Breast epithelium (tissue), 4 donors: ENCODE measurements at regions not wholly inside any gene's neighbourhood (a gene's known extent, or its start where the extent isn't known, plus 50 kb on each side); places are given as distances from the start of the nearest gene placed in this dataset.

ENCODE experiments used
- DNase-seq, 2 donors: peaks; one replicate each; pipeline ENCODE4 v3.0.0-alpha.2; 2019; ENCODE audit warnings: low spot score in 2 of 2
- H3K27ac ChIP-seq, 2 donors: fragments of 200-600 bp; sonication (generic) in 1 of 2; one replicate each; pipeline ENCODE4 v1.5.1; 2016 to 2019; ENCODE audit warnings: mild to moderate bottlenecking in 1 of 2
- H3K27me3 ChIP-seq, 2 donors: fragments of 200-600 bp; sonication (generic) in 1 of 2; one replicate each; pipeline versions ENCODE4 v1.5.1 to v1.6.0; 2017 to 2019; ENCODE audit warnings: control low read depth in 1 of 2, mild to moderate bottlenecking in 1 of 2
- H3K36me3 ChIP-seq: fragments of 200-600 bp; one replicate; pipeline ENCODE4 v1.5.1; 2019
- H3K4me1 ChIP-seq, 2 donors: fragments of 200-600 bp; sonication (generic); one replicate each; pipeline ENCODE4 v1.5.1; 2016 to 2019; ENCODE audit warnings: control low read depth in 1 of 2
- H3K4me3 ChIP-seq, 3 donors: fragments of 200-600 bp; sonication (generic); 1 replicate in 2 of 3; 2 replicates in 1 of 3; pipeline ENCODE4 v1.5.1; 2016 to 2019; ENCODE audit warnings: mild to moderate bottlenecking in 3 of 3, moderate library complexity in 2 of 3
- H3K9me3 ChIP-seq, 2 donors: fragments of 200-600 bp; sonication (generic) in 1 of 2; one replicate each; pipeline ENCODE4 v1.5.1; 2016 to 2019; ENCODE audit warnings: control low read depth in 1 of 2
- POLR2A ChIP-seq: fragments of 450-650 bp; IDR thresholded peaks from one replicate; pipeline ENCODE4 v1.6.1; 2016; ENCODE audit warnings: antibody characterized with exemption, mild to moderate bottlenecking, moderate library complexity
- POLR2AphosphoS5 ChIP-seq, 3 donors: sonication (generic); formaldehyde crosslinking; IDR thresholded peaks; one replicate each; pipeline ENCODE4 v1.6.1; 2017; ENCODE audit warnings: antibody characterized with exemption in 3 of 3
- intact Hi-C: fragments of 100-400 bp; cut with DNase I; formaldehyde crosslinking; loops from one replicate; pipeline ENCODE4 v1.15.1; 2023; ENCODE audit warnings: low total_unique reads
- TF ChIP-seq, protein P1 (sequence below), 3 donors: fragments of 450-650 bp; IDR thresholded peaks; one replicate each; pipeline ENCODE4 v1.5.1; 2016 to 2017; ENCODE audit warnings: antibody characterized with exemption in 3 of 3, mild to moderate bottlenecking in 3 of 3, moderate library complexity in 3 of 3

GRCh38 chr2:35343135-35343534 is 1012.4 kb upstream of the CRIM1 start:
- H3K4me3 ChIP-seq: no peak overlapping the region
- H3K9me3 ChIP-seq: peaks cover 12 to 22% of the 10 kb centered on the region in 2 donors
- intact Hi-C loops: no loop called here
- no peaks in the 10 kb centered on the region for H3K27me3 ChIP-seq
- no peaks in the 10 kb centered on the region for H3K36me3 ChIP-seq
- no peaks in the 10 kb centered on the region for H3K4me1 ChIP-seq
- H3K27ac ChIP-seq: no peak overlapping the region
- no peak for DNase-seq
- TF ChIP-seq, protein P1, sequence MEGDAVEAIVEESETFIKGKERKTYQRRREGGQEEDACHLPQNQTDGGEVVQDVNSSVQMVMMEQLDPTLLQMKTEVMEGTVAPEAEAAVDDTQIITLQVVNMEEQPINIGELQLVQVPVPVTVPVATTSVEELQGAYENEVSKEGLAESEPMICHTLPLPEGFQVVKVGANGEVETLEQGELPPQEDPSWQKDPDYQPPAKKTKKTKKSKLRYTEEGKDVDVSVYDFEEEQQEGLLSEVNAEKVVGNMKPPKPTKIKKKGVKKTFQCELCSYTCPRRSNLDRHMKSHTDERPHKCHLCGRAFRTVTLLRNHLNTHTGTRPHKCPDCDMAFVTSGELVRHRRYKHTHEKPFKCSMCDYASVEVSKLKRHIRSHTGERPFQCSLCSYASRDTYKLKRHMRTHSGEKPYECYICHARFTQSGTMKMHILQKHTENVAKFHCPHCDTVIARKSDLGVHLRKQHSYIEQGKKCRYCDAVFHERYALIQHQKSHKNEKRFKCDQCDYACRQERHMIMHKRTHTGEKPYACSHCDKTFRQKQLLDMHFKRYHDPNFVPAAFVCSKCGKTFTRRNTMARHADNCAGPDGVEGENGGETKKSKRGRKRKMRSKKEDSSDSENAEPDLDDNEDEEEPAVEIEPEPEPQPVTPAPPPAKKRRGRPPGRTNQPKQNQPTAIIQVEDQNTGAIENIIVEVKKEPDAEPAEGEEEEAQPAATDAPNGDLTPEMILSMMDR (IDR thresholded peaks at IDR 0.05): no peak
- no peak for TF ChIP-seq POLR2AphosphoS5 (IDR thresholded peaks at IDR 0.05)
- no peak for TF ChIP-seq POLR2A

DNA sequence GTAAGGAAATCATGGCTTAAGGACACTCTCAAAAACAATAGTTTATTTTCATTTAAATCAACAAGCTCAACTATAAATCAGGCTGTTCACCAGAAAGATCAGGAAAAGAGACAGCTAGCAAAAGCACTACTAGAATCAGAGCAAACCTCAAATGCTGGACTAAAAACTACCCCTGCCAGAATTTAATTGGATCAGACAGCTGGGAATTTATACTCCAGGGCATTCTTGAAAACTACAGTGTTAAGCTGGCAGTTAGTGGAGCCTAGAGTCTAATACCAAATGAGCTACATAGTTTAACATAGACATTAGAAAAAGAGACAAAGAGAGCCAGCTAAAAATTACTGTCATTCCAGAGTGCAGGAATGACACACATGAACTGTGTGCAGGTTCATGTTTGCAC is 1016.4 kb upstream of the CRIM1 start:
- H3K27ac ChIP-seq: no peak overlapping the region
- no peaks in the 10 kb centered on the region for H3K27me3 ChIP-seq
- intact Hi-C loops: no loop called here
- peaks cover 12 to 22% of the 10 kb centered on the region in 2 donors for H3K9me3 ChIP-seq
- H3K36me3 ChIP-seq: no peaks in the 10 kb centered on the region
- no peak overlapping the region for H3K4me3 ChIP-seq
- no peak for TF ChIP-seq POLR2A
- TF ChIP-seq, protein P1 (IDR thresholded peaks at IDR 0.05): no peak
- no peak for DNase-seq
- H3K4me1 ChIP-seq: no peaks in the 10 kb centered on the region

DNA sequence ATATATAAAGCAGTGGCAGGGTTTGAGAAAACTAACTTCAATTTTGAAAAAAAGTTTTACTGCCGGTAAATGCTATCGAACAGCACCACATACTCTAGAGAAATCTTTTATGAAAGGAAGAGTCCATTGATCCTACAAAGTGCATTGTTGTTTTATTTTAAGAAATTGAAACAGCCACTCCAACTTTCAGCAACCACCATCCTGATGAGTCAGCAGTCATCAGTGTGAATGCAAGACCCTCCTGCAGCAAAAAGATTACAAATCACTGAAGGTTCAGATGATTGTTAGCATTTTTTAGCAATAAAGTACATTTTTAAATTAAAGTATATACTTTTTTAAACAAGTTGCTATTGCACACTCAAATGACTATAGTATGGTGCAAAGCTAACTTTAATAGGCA is 1017.7 kb upstream of the CRIM1 start:
- intact Hi-C loops: no loop called here
- H3K27me3 ChIP-seq: no peaks in the 10 kb centered on the region
- no peak overlapping the region for H3K4me3 ChIP-seq
- DNase-seq: no peak
- no peak overlapping the region for H3K27ac ChIP-seq
- TF ChIP-seq POLR2AphosphoS5 (IDR thresholded peaks at IDR 0.05) (no peak), POLR2A (no peak)
- TF ChIP-seq, protein P1 (IDR thresholded peaks at IDR 0.05): no peak
- no peaks in the 10 kb centered on the region for H3K36me3 ChIP-seq
- no peaks in the 10 kb centered on the region for H3K4me1 ChIP-seq
- H3K9me3 ChIP-seq: peaks cover 8 to 13% of the 10 kb centered on the region in 2 donors

DNA sequence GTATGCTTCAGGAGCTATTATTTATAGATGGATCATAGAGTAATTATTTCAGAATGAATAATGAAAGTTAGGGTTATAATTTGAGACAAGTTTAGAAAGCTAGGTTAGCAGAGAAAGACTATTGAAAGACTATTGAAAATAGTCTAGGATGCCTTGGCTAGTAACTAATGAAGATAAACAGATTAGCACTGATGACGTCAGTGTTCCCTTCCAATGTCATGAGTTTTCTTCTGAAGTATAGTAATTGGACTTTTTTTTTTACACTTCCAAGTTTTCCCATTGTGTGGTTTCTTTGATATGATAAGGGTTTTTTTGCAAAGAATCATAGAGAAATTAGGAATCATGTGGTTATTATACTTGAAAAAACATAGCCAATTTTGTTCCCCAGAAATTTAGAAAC is 1041.5 kb upstream of the CRIM1 start:
- no peaks in the 10 kb centered on the region for H3K4me1 ChIP-seq
- no peak overlapping the region for H3K27ac ChIP-seq
- H3K4me3 ChIP-seq: no peak overlapping the region
- H3K36me3 ChIP-seq: no peaks in the 10 kb centered on the region
- TF ChIP-seq, protein P1 (IDR thresholded peaks at IDR 0.05): no peak
- TF ChIP-seq POLR2A (no peak), POLR2AphosphoS5 (IDR thresholded peaks at IDR 0.05) (no peak)
- intact Hi-C loops: no loop called here
- H3K9me3 ChIP-seq: no peaks in the 10 kb centered on the region
- no peaks in the 10 kb centered on the region for H3K27me3 ChIP-seq
- DNase-seq: no peak

DNA sequence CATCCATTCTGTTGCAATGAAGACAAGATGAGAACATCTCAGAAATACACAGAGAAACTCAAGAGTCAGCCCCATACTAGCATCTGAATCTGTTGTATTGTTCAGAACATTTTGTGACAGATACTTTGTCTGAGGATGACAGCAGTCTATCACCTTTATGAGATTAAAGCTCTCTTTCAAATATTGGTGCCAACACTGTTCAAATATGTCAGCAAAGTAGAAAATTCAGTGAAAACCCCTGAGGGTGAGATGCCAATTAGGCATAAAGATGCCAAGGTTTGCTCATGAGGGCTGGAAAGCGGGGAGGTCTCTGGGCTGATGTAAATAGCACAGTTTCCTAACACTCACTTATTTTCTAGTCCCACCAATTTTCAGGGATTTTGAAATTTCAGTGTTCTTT is 1054.2 kb upstream of the CRIM1 start:
- intact Hi-C loops: no loop called here
- no peak overlapping the region for H3K4me3 ChIP-seq
- TF ChIP-seq POLR2AphosphoS5 (IDR thresholded peaks at IDR 0.05): no peak
- no peaks in the 10 kb centered on the region for H3K9me3 ChIP-seq
- H3K4me1 ChIP-seq: no peaks in the 10 kb centered on the region
- DNase-seq: no peak
- no peaks in the 10 kb centered on the region for H3K27me3 ChIP-seq
- no peaks in the 10 kb centered on the region for H3K36me3 ChIP-seq
- no peak overlapping the region for H3K27ac ChIP-seq

GRCh38 chr2:35298493-35298892 is 1057.1 kb upstream of the CRIM1 start:
- DNase-seq: peak in 1 of 2 donors; percentile 38
- Histone ChIP-seq H3K4me3 (no peak overlapping the region), H3K27ac (no peak overlapping the region), H3K27me3 (no peaks in the 10 kb centered on the region), H3K4me1 (no peaks in the 10 kb centered on the region), H3K9me3 (no peaks in the 10 kb centered on the region), H3K36me3 (no peaks in the 10 kb centered on the region)
- no peak for TF ChIP-seq POLR2A
- TF ChIP-seq, protein P1 (IDR thresholded peaks at IDR 0.05): no peak
- no peak for TF ChIP-seq POLR2AphosphoS5 (IDR thresholded peaks at IDR 0.05)
- intact Hi-C loops: no loop called here
